HG02970 (cell line): ENCODE measurements at regions not wholly inside any gene's neighbourhood (a gene's known extent, or its start where the extent isn't known, plus 50 kb on each side); places are given as distances from the start of the nearest gene placed in this dataset.

Experiments used
- ATAC-seq: cut with Tn5 transposase; IDR thresholded peaks from one replicate; pipeline ENCODE4 v1.9.1; 2021; ENCODE audit warnings: mild to moderate bottlenecking, moderate library complexity, moderate number of reproducible peaks; ENCODE audit not compliant: unreplicated experiment, low FRiP score

- ATAC-seq: no peak
Observed at GRCh38 chr10:123549761-123550454, 116.2 kb upstream of the GPR26 start.

- ATAC-seq: no peak
Observed at GRCh38 chr10:123550675-123551096, 115.5 kb upstream of the GPR26 start.

GRCh38 chr10:123551259-123551658 is 114.9 kb upstream of the GPR26 start:
- no peak for ATAC-seq

GRCh38 chr10:123552760-123553554 is 113.2 kb upstream of the GPR26 start:
- no peak for ATAC-seq

GRCh38 chr10:123553810-123554430 is 112.2 kb upstream of the GPR26 start:
- ATAC-seq: no peak

GRCh38 chr10:123554656-123555055 is 111.5 kb upstream of the GPR26 start:
- ATAC-seq: no peak

- no peak for ATAC-seq
Observed at GRCh38 chr10:123555616-123556015, 110.5 kb upstream of the GPR26 start.

- no peak for ATAC-seq
Observed at GRCh38 chr10:123556049-123556448, 110.1 kb upstream of the GPR26 start.

GRCh38 chr10:123556736-123557135 is 109.4 kb upstream of the GPR26 start:
- ATAC-seq: no peak

GRCh38 chr10:123557366-123558108 is 108.6 kb upstream of the GPR26 start:
- ATAC-seq: no peak

GRCh38 chr10:123558651-123559050 is 107.5 kb upstream of the GPR26 start:
- ATAC-seq: no peak

- no peak for ATAC-seq
Observed at GRCh38 chr10:123559066-123559822, 106.9 kb upstream of the GPR26 start.

GRCh38 chr10:123559823-123560092 is 106.4 kb upstream of the GPR26 start:
- no peak for ATAC-seq

- ATAC-seq: no peak
Observed at GRCh38 chr10:123560301-123561140, 105.6 kb upstream of the GPR26 start.

GRCh38 chr10:123561141-123561440 is 105.1 kb upstream of the GPR26 start:
- ATAC-seq: no peak

- no peak for ATAC-seq
Observed at GRCh38 chr10:123562387-123562786, 103.8 kb upstream of the GPR26 start.

GRCh38 chr10:123562811-123563580 is 103.2 kb upstream of the GPR26 start:
- no peak for ATAC-seq

GRCh38 chr10:123563581-123563855 is 102.6 kb upstream of the GPR26 start:
- ATAC-seq: no peak

GRCh38 chr10:123563994-123564393 is 102.2 kb upstream of the GPR26 start:
- ATAC-seq: no peak
